HFF-Myc (cell line): ENCODE measurements at regions not wholly inside any gene's neighbourhood (a gene's known extent, or its start where the extent isn't known, plus 50 kb on each side); places are given as distances from the start of the nearest gene placed in this dataset.

Source experiments
- DNase-seq: peaks from one replicate; pipeline ENCODE4 v3.0.0-alpha.2; 2011; ENCODE audit warnings: low read depth; ENCODE audit errors: extremely low read depth
- H3K4me3 ChIP-seq: replicated peaks from 2 replicates; pipeline ENCODE4 v1.5.1; 2011; ENCODE audit warnings: low read depth, mild to moderate bottlenecking, control low read depth, low read length
- CTCF ChIP-seq: IDR thresholded peaks from 2 replicates; pipeline ENCODE4 v1.5.1; 2012; ENCODE audit warnings: mild to moderate bottlenecking, low read depth, low read length, control low read depth; ENCODE audit errors: missing control alignments

- DNase-seq: no peak
- no peak for TF ChIP-seq CTCF
- no peak overlapping the region for H3K4me3 ChIP-seq
Measured at GRCh38 chr14:61110316-61111082, 129.5 kb downstream of the SLC38A6 start.

GRCh38 chr14:61109288-61109687 is 128.2 kb downstream of the SLC38A6 start:
- no peak for DNase-seq
- H3K4me3 ChIP-seq: no peak overlapping the region
- TF ChIP-seq CTCF: no peak

- no peak for DNase-seq
- H3K4me3 ChIP-seq: no peak overlapping the region
- no peak for TF ChIP-seq CTCF
Measured at GRCh38 chr14:61108496-61109141, 127.6 kb downstream of the SLC38A6 start.

DNA sequence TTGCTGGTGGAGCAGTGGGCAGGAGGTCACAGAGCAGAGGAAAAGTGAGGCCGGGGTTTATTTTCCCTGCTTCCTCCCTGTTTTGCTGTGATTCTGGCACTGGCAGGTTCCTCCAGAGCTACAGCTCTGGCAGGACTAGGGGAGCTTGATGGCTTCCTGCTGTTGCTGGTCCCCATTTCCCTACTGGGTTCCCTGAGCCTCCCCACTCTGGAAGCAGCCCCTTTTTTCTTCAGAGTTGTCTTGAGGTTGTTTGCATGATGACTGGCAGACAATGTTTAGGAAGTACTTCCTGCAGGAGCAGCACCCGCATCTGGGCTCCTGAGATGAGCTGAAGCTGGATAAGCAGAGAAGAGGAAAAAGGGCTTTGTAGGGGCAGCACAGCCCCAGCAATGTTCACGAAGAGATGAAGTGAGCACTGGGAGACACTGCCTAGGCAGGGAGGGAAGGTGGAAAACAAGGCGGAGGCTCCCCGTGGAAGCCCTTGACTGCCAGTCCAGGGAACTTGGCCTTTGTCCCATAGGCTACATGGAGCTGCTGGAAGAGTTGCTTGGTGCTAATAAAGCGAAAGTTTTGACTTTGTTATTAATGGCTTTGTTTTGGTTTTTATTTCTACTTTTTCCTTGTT is 126.9 kb downstream of the SLC38A6 start:
- TF ChIP-seq CTCF: no peak
- DNase-seq: no peak
- H3K4me3 ChIP-seq: no peak overlapping the region

GRCh38 chr14:61106959-61107641 is 126.1 kb downstream of the SLC38A6 start:
- no peak overlapping the region for H3K4me3 ChIP-seq
- no peak for DNase-seq
- TF ChIP-seq CTCF: peak; percentile 31

DNA sequence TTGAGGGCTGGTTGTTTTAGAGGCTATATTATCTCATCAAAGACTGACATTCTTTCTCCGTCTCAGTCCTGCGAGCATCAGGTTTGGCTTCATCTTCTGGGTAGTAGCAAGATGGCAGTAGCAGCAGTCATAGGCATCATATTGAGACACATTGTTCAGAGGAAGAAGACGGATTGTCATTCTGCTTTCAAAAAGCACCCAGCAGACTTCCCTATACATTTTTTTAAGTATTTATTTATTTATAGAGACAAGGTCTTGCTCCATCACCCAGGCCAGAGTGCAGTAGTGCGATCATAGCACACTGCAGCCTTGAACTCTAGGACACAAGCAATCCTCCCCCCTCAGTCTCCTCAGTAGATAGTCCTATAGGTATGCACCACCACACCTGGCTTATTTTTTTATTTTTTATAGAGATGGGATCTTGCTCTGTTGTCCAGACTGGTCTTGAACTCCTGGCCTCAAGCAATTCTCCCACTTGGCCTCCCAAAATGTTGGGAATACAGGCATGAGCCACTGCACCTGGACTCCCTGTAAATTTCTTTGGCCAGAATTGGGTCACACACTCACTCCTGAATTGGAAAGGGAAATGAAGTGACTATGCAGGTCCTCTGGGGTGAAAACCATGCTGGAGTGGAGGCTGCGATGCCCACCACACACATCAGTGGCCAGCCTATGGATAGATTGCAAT is 125.4 kb downstream of the SLC38A6 start:
- no peak overlapping the region for H3K4me3 ChIP-seq
- TF ChIP-seq CTCF: no peak
- no peak for DNase-seq
